ENCODE measurements at regions not wholly inside any gene's neighbourhood (a gene's known extent, or its start where the extent isn't known, plus 50 kb on each side); places are given as distances from the start of the nearest gene placed in this dataset.

GRCh38 chrX:63932006-63932405 is 147.0 kb upstream of the ARHGEF9 start:
- no peak for FAIRE-seq

GRCh38 chrX:63930140-63930539 is 145.1 kb upstream of the ARHGEF9 start:
- no peak for TF ChIP-seq POLR2A (IDR thresholded peaks at IDR 0.05; ENCODE audit: low read depth, low read length)
- no peak for TF ChIP-seq POLR2AphosphoS5 (IDR thresholded peaks at IDR 0.05; ENCODE audit: low read depth, low read length)
- no peak for TF ChIP-seq TAF1 (IDR thresholded peaks at IDR 0.05; ENCODE audit: borderline replicate concordance, low read depth, low read length)
- FAIRE-seq (no peak), DNase-seq (ENCODE audit: insufficient read length) (no peak)

More at GRCh38 chrX:63932006-63932405, 147.0 kb upstream of the ARHGEF9 start:
- DNase-seq (ENCODE audit: insufficient read length) = no peak
- TF ChIP-seq POLR2AphosphoS5 (IDR thresholded peaks at IDR 0.05; ENCODE audit: low read depth, low read length) (no peak), POLR2A (IDR thresholded peaks at IDR 0.05; ENCODE audit: low read depth, low read length) (no peak), TAF1 (IDR thresholded peaks at IDR 0.05; ENCODE audit: borderline replicate concordance, low read depth, low read length) (no peak)

DNA sequence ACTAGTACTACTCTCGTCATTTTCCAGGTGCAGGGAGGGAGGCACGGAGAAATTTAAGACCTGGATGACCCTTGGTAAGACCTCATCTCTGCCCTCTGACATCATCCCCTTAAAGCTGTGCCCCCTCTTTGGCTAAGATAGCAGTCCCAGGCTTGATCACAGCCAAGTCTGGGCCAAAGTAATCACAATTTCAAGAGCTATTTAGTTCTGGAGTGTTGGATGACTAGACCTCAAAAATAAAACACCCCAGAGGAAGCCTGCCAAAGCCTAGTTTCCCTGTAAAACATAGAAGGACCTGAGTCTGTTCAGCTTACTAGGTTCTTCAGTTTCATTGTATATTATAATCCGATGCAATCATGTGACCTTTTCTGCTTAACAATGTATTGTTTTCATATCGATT is 144.6 kb upstream of the ARHGEF9 start:
- no peak for DNase-seq (ENCODE audit: insufficient read length)
- FAIRE-seq = no peak
- TF ChIP-seq TAF1 (IDR thresholded peaks at IDR 0.05; ENCODE audit: borderline replicate concordance, low read depth, low read length) (no peak), POLR2A (IDR thresholded peaks at IDR 0.05; ENCODE audit: low read depth, low read length) (no peak), POLR2AphosphoS5 (IDR thresholded peaks at IDR 0.05; ENCODE audit: low read depth, low read length) (no peak)

- DNase-seq (ENCODE audit: insufficient read length) (no peak), FAIRE-seq (no peak)
- TF ChIP-seq POLR2AphosphoS5 (IDR thresholded peaks at IDR 0.05; ENCODE audit: low read depth, low read length) (no peak), TAF1 (IDR thresholded peaks at IDR 0.05; ENCODE audit: borderline replicate concordance, low read depth, low read length) (no peak), POLR2A (IDR thresholded peaks at IDR 0.05; ENCODE audit: low read depth, low read length) (no peak)
These were observed 142.8 kb upstream of the ARHGEF9 start for GRCh38 chrX:63927848-63928247.

- DNase-seq (ENCODE audit: insufficient read length) (no peak), FAIRE-seq (no peak)
- TF ChIP-seq TAF1 (IDR thresholded peaks at IDR 0.05; ENCODE audit: borderline replicate concordance, low read depth, low read length) (no peak), POLR2A (IDR thresholded peaks at IDR 0.05; ENCODE audit: low read depth, low read length) (no peak), POLR2AphosphoS5 (IDR thresholded peaks at IDR 0.05; ENCODE audit: low read depth, low read length) (no peak)
These were observed 137.2 kb upstream of the ARHGEF9 start for GRCh38 chrX:63922221-63922620.

DNA sequence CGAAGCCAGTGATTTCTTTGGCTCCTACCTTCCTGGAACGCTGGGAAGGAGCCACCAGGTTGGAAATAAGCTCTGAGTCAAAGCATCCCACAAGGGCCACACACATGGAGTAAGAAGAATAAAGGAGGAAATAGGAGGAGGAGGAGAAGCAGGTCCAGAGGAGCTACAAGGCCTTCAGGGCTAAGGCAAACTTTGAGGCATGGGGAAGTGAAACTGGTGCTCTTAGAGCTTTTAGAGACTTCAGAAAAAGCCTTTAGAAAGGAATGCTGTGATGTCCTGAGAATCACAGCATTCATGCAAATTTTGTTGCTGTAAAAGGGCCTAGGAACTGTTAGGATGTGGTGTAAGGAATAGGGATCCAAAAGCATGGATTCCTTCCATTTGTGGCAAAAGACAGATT is 135.9 kb upstream of the ARHGEF9 start:
- FAIRE-seq (peak; percentile 62), DNase-seq (ENCODE audit: insufficient read length) (no peak)

DNA sequence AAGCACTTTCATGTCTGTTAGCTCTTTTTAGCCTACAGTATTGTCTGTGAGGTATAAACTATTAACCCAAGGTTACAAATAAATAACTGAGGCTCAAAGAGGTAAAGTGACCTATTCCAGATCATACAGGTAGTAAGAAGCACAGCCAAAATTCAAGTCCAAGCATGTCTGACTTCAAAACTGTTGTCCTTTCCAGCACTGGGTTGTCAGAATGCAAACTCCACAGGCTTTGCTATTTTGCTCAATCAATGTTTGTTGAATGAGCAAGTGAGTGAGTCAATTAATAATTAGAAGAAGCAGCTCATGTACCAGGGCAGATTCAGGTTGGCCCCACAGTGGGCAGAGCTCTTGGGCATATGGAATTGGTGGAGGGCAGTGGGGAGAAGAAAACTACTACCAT is 134.1 kb upstream of the ARHGEF9 start:
- no peak for DNase-seq (ENCODE audit: insufficient read length)
- FAIRE-seq = no peak
- TF ChIP-seq POLR2AphosphoS5 (IDR thresholded peaks at IDR 0.05; ENCODE audit: low read depth, low read length) (no peak), POLR2A (IDR thresholded peaks at IDR 0.05; ENCODE audit: low read depth, low read length) (no peak), TAF1 (IDR thresholded peaks at IDR 0.05; ENCODE audit: borderline replicate concordance, low read depth, low read length) (no peak)

More for the DNA sequence above, 135.9 kb upstream of the ARHGEF9 start:
- TF ChIP-seq POLR2AphosphoS5 (IDR thresholded peaks at IDR 0.05; ENCODE audit: low read depth, low read length) = no peak

DNA sequence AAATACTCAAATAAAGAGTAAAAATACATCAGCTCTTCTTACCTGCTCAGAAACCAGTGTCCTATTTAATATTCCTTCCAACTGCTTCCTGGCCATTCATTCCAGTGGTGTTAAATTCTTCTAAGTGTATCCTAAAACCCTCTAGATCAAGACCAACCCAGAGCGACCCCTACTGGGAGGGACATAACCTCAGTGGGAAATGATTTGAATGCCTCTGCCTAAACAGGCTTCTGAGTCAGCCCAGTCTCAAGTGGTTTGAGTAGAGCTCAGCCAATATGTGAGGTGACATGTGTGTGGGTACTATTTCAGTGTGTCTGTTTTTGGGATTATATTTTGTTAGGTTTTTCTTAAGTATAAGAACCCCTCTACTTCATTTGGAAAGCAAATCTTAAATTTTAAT is 133.6 kb upstream of the ARHGEF9 start:
- no peak for TF ChIP-seq TAF1 (IDR thresholded peaks at IDR 0.05; ENCODE audit: borderline replicate concordance, low read depth, low read length)
- TF ChIP-seq POLR2AphosphoS5 (IDR thresholded peaks at IDR 0.05; ENCODE audit: low read depth, low read length) = no peak
- TF ChIP-seq POLR2A (IDR thresholded peaks at IDR 0.05; ENCODE audit: low read depth, low read length) = no peak
- FAIRE-seq = no peak
- no peak for DNase-seq (ENCODE audit: insufficient read length)

- FAIRE-seq (no peak), DNase-seq (ENCODE audit: insufficient read length) (no peak)
- no peak for TF ChIP-seq TAF1 (IDR thresholded peaks at IDR 0.05; ENCODE audit: borderline replicate concordance, low read depth, low read length)
- no peak for TF ChIP-seq POLR2AphosphoS5 (IDR thresholded peaks at IDR 0.05; ENCODE audit: low read depth, low read length)
- TF ChIP-seq POLR2A (IDR thresholded peaks at IDR 0.05; ENCODE audit: low read depth, low read length) = no peak
These were observed 132.3 kb upstream of the ARHGEF9 start for GRCh38 chrX:63917296-63917695.

DNA sequence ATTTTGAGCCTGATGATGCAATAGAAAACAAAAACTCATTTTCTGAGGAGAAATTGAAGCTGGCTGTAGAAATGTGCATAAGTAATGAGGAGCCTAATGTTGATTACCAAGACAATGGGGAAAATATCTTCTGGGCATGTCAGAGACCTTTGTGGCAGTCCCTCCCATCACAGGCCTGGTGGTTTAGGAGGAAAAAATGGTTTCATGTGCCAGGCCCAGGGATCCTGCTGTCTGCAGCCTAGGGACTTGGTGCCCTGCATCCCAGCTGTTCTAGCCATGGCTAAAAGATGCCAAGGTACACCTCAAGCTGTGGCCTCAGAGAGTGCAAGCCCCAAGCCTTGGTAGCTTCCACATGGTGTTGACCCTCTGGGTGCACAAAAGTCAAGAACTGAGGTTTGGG is 128.7 kb upstream of the ARHGEF9 start:
- DNase-seq (ENCODE audit: insufficient read length) (no peak), FAIRE-seq (no peak)
- TF ChIP-seq POLR2A (IDR thresholded peaks at IDR 0.05; ENCODE audit: low read depth, low read length) = no peak

DNA sequence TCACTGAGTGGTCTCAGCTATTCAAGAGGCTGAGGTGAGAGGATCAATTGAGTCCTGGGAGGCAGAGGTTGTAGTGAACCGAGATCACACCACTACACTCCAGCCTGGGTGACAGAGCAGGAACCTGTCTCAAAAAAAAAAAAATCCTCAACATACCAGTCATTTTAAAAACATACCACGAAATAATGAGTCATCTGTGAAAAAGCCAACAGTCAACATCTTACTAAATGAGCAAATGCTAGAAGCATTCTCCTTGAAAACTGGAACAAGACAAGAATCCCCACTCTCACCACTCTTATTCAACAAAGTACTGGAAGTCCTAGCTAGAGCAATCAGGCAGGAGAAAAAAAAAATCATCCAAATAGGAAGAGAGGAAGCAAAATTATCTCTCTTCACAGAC is 104.0 kb upstream of the ARHGEF9 start:
- TF ChIP-seq POLR2AphosphoS5 (IDR thresholded peaks at IDR 0.05; ENCODE audit: low read depth, low read length) = no peak
- no peak for TF ChIP-seq TAF1 (IDR thresholded peaks at IDR 0.05; ENCODE audit: borderline replicate concordance, low read depth, low read length)
- TF ChIP-seq POLR2A (IDR thresholded peaks at IDR 0.05; ENCODE audit: low read depth, low read length) = no peak
- FAIRE-seq = peak; percentile 24
- no peak for DNase-seq (ENCODE audit: insufficient read length)

- no peak for FAIRE-seq
- TF ChIP-seq POLR2AphosphoS5 (IDR thresholded peaks at IDR 0.05; ENCODE audit: low read depth, low read length) = no peak
- no peak for TF ChIP-seq POLR2A (IDR thresholded peaks at IDR 0.05; ENCODE audit: low read depth, low read length)
- no peak for TF ChIP-seq TAF1 (IDR thresholded peaks at IDR 0.05; ENCODE audit: borderline replicate concordance, low read depth, low read length)
- DNase-seq (ENCODE audit: insufficient read length) = no peak
These were observed 100.1 kb upstream of the ARHGEF9 start for GRCh38 chrX:63884821-63885790.
